Astrocyte of the hippocampus (primary cell): ENCODE measurements at regions not wholly inside any gene's neighbourhood (a gene's known extent, or its start where the extent isn't known, plus 50 kb on each side); places are given as distances from the start of the nearest gene placed in this dataset.
"Not testable (repeated sequence)": the region's sequence is repeated elsewhere in the genome, so short reads cannot be mapped to it uniquely, and the experiment has no call there.

Experiments used
- DNase-seq: peaks from one replicate; pipeline ENCODE4 v3.0.0; 2011; ENCODE audit warnings: low read depth, low spot score

- no peak for DNase-seq
These were observed 193.7 kb downstream of the MSX2 start for GRCh38 chr5:174917976-174918554.

- not testable (repeated sequence) for DNase-seq
These were observed 193.1 kb downstream of the MSX2 start for GRCh38 chr5:174917435-174917834.

GRCh38 chr5:174916924-174917323 is 192.5 kb downstream of the MSX2 start:
- DNase-seq = not testable (repeated sequence)

- no peak for DNase-seq
These were observed 191.8 kb downstream of the MSX2 start for GRCh38 chr5:174916227-174916626.

GRCh38 chr5:174911118-174911517 is 186.7 kb downstream of the MSX2 start:
- no peak for DNase-seq

- DNase-seq = peak; percentile 73
These were observed 185.9 kb downstream of the MSX2 start for GRCh38 chr5:174910245-174910737.

GRCh38 chr5:174903172-174903732 is 178.9 kb downstream of the MSX2 start:
- DNase-seq = no peak

GRCh38 chr5:174901336-174901735 is 177.0 kb downstream of the MSX2 start:
- no peak for DNase-seq

- DNase-seq = no peak
These were observed 176.0 kb downstream of the MSX2 start for GRCh38 chr5:174900240-174900865.

GRCh38 chr5:174897281-174897950 is 173.0 kb downstream of the MSX2 start:
- no peak for DNase-seq

GRCh38 chr5:174895360-174895759 is 171.0 kb downstream of the MSX2 start:
- DNase-seq = no peak

GRCh38 chr5:174892742-174893141 is 168.4 kb downstream of the MSX2 start:
- no peak for DNase-seq

- not testable (repeated sequence) for DNase-seq
These were observed 156.2 kb downstream of the MSX2 start for GRCh38 chr5:174880412-174881200.

GRCh38 chr5:174877987-174878386 is 153.6 kb downstream of the MSX2 start:
- no peak for DNase-seq

GRCh38 chr5:174872271-174872670 is 147.9 kb downstream of the MSX2 start:
- DNase-seq = no peak

- no peak for DNase-seq
These were observed 127.8 kb downstream of the MSX2 start for GRCh38 chr5:174852143-174852542.

- no peak for DNase-seq
These were observed 126.3 kb downstream of the MSX2 start for GRCh38 chr5:174850565-174851169.

- no peak for DNase-seq
These were observed 125.0 kb downstream of the MSX2 start for GRCh38 chr5:174849426-174849825.

- DNase-seq = no peak
These were observed 120.6 kb downstream of the MSX2 start for GRCh38 chr5:174844971-174845370.

GRCh38 chr5:174843263-174844250 is 119.2 kb downstream of the MSX2 start:
- DNase-seq = no peak
